ENCODE measurements at regions not wholly inside any gene's neighbourhood (a gene's known extent, or its start where the extent isn't known, plus 50 kb on each side); places are given as distances from the start of the nearest gene placed in this dataset.

DNA sequence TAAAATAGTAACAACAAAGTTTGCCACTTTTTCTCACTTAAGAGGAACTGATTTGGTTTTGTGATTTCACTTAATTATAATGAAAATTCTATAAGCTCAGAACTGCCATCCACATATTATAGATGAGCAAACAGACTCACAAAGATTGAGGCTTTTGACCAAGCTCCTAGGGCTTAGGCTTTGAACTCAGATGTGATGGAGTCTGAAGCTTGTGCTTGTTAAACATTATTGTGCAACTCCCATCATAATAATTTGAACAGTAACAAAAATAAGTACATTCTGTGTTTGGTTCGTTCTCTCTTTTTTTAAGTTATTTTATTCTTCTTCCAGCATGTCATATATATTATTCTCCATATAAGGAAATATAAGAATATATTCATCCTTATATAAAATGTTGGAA, 403.4 kb downstream of the PTPRC start:
- H3K4me3 ChIP-seq, result no peak overlapping the region
- H3K27me3 ChIP-seq, result no peaks in the 10 kb centered on the region
- intact Hi-C loops (cut with DNase I), result no loop called here
- WGBS, 2 donors, result 72 to 73% methylated on average over 1 of the region's 1 CpG
- H3K4me1 ChIP-seq, result no peaks in the 10 kb centered on the region
- no peak overlapping the region for H3K27ac ChIP-seq
- no peak for DNase-seq
- TF ChIP-seq POLR2AphosphoS5 (IDR thresholded peaks at IDR 0.05) (no peak), POLR2A (IDR thresholded peaks at IDR 0.05) (no peak), EP300 (IDR thresholded peaks at IDR 0.05) (no peak)
- TF ChIP-seq, protein P1, sequence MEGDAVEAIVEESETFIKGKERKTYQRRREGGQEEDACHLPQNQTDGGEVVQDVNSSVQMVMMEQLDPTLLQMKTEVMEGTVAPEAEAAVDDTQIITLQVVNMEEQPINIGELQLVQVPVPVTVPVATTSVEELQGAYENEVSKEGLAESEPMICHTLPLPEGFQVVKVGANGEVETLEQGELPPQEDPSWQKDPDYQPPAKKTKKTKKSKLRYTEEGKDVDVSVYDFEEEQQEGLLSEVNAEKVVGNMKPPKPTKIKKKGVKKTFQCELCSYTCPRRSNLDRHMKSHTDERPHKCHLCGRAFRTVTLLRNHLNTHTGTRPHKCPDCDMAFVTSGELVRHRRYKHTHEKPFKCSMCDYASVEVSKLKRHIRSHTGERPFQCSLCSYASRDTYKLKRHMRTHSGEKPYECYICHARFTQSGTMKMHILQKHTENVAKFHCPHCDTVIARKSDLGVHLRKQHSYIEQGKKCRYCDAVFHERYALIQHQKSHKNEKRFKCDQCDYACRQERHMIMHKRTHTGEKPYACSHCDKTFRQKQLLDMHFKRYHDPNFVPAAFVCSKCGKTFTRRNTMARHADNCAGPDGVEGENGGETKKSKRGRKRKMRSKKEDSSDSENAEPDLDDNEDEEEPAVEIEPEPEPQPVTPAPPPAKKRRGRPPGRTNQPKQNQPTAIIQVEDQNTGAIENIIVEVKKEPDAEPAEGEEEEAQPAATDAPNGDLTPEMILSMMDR (IDR thresholded peaks at IDR 0.05), result no peak
- no peaks in the 10 kb centered on the region for H3K9me3 ChIP-seq
- no peaks in the 10 kb centered on the region for H3K36me3 ChIP-seq

DNA sequence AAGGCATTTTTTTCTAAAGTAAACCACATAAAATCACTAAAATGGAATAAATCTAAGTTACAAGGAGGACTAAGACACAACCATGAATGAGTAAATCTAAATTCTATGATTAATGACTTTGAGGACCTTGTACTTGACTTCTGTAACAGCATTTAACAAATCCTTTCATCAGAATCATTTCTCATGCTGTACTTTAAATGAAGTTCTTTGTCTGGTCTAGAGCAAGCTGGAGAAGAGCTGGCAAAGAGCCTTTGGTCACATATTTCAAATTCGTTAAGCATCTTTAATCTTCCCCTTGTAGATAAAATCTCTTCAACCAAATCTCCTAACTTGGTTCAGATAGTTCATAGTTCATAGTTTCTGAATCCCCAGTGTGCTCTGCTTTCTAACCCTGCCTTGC, 405.4 kb downstream of the PTPRC start:
- H3K4me3 ChIP-seq, result no peak overlapping the region
- DNase-seq, result no peak
- intact Hi-C loops (cut with DNase I), result no loop called here

DNA sequence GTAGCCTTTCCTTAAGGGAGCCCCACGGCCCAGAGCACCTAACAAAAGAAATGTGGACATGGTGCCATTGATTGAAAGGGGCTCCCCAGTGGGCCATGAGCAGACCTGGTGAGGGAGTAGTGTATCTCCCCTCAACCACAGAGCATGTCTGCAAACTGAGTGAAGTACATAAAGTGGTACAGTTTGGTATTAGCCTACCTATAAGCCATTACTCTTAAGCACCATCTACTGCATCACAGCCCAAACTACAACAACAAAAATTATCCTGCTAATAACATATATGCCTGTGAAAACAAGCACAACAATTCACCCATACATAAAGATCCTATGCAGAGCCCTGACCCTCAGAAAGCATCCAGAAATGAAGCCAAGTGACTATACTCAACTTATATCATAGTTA, 407.8 kb downstream of the PTPRC start:
- Histone ChIP-seq H3K27me3 (no peaks in the 10 kb centered on the region), H3K27ac (no peak overlapping the region), H3K36me3 (no peaks in the 10 kb centered on the region), H3K4me1 (no peaks in the 10 kb centered on the region), H3K9me3 (no peaks in the 10 kb centered on the region), H3K4me3 (no peak overlapping the region)
- DNase-seq, result no peak
- intact Hi-C loops (cut with DNase I), result no loop called here
- no peak for TF ChIP-seq EP300 (IDR thresholded peaks at IDR 0.05)
- TF ChIP-seq, protein P1 (IDR thresholded peaks at IDR 0.05), result no peak
- TF ChIP-seq POLR2A (IDR thresholded peaks at IDR 0.05), result no peak
- TF ChIP-seq POLR2AphosphoS5 (IDR thresholded peaks at IDR 0.05), result no peak
- 86 to 92% methylated on average over 1 of the region's 1 CpG for WGBS, 2 donors

More for the DNA sequence above, 405.4 kb downstream of the PTPRC start:
- TF ChIP-seq, protein P1 (IDR thresholded peaks at IDR 0.05), result no peak
- TF ChIP-seq POLR2AphosphoS5 (IDR thresholded peaks at IDR 0.05) (no peak), POLR2A (IDR thresholded peaks at IDR 0.05) (no peak), EP300 (IDR thresholded peaks at IDR 0.05) (no peak)
- H3K9me3 ChIP-seq, result no peaks in the 10 kb centered on the region
- H3K27ac ChIP-seq, result no peak overlapping the region
- H3K36me3 ChIP-seq, result no peaks in the 10 kb centered on the region
- no peaks in the 10 kb centered on the region for H3K4me1 ChIP-seq
- 73 to 80% methylated on average over 1 of the region's 1 CpG for WGBS, 2 donors
- no peaks in the 10 kb centered on the region for H3K27me3 ChIP-seq

DNA sequence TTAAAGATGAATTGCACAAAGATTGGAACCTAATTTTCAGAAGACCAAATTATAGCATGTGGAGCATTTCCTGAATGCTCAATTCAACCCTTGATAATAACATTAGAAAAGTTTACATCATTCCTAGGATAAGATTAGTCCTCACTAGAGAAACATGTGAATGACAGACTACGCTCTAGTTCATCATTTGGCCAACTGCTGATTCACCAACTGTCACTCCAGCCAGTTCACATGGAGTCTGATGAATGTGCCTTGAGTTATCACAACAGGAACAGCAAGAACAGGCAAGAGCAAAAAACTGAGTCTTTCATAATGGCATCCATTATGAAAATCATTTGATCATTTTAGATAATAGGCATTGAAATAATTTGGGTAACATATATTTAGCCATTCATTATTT, 415.9 kb downstream of the PTPRC start:
- 90% methylated on average over 1 of the region's 1 CpG for WGBS, 2 donors

More for the DNA sequence above, 415.9 kb downstream of the PTPRC start:
- TF ChIP-seq, protein P1 (IDR thresholded peaks at IDR 0.05), result no peak
- TF ChIP-seq EP300 (IDR thresholded peaks at IDR 0.05), result no peak
- TF ChIP-seq POLR2AphosphoS5 (IDR thresholded peaks at IDR 0.05), result no peak
- TF ChIP-seq POLR2A (IDR thresholded peaks at IDR 0.05), result no peak
- Histone ChIP-seq H3K27ac (no peak overlapping the region), H3K36me3 (no peaks in the 10 kb centered on the region), H3K4me1 (peaks cover 0 to 5% (median 0%) of the 10 kb centered on the region in 4 donors), H3K9me3 (no peaks in the 10 kb centered on the region), H3K4me3 (no peak overlapping the region), H3K27me3 (no peaks in the 10 kb centered on the region)
- intact Hi-C loops (cut with DNase I), result no loop called here
- DNase-seq, result no peak

Measured in sigmoid colon (tissue), 6 donors.